ENCODE measurements at regions not wholly inside any gene's neighbourhood (a gene's known extent, or its start where the extent isn't known, plus 50 kb on each side); places are given as distances from the start of the nearest gene placed in this dataset.

GRCh38 chr1:234836776-234837357 is 226.9 kb upstream of the IRF2BP2 start:
- TF ChIP-seq POLR2A (IDR thresholded peaks at IDR 0.05), result no peak
- no peak for TF ChIP-seq POLR2AphosphoS5 (IDR thresholded peaks at IDR 0.05)
